GM23338 (cell line): ENCODE measurements at regions not wholly inside any gene's neighbourhood (a gene's known extent, or its start where the extent isn't known, plus 50 kb on each side); places are given as distances from the start of the nearest gene placed in this dataset.

Experiments
- ATAC-seq: fragments of 200-7000 bp; cut with Tn5 transposase; 3 replicates; pipeline ENCODE4 v1.9.1; 2020
- DNase-seq: peaks from one replicate; pipeline ENCODE4 v3.0.0-alpha.2; 2015; ENCODE audit warnings: low spot score
- H2AFZ ChIP-seq: fragments of 200-600 bp; sonication (generic); 2 replicates; pipeline ENCODE4 v1.8.0; 2016; ENCODE audit warnings: antibody characterized with exemption, mild to moderate bottlenecking, moderate library complexity
- H3F3A ChIP-seq: fragments of 200-600 bp; sonication (generic); replicated peaks from 2 replicates; pipeline ENCODE4 v1.8.0; 2017; ENCODE audit warnings: antibody characterized with exemption, mixed run types, low read depth
- H3K27ac ChIP-seq: fragments of 200-600 bp; sonication (generic); 2 replicates; pipeline ENCODE4 v1.6.1; 2016; ENCODE audit warnings: low read depth
- H3K27me3 ChIP-seq: fragments of 200-600 bp; sonication (generic); 2 replicates; pipeline ENCODE4 v1.8.0; 2016; ENCODE audit warnings: mild to moderate bottlenecking, mixed run types, moderate library complexity; ENCODE audit not compliant: insufficient read depth
- H3K36me3 ChIP-seq: fragments of 200-600 bp; sonication (generic); 2 replicates; pipeline ENCODE4 v1.8.0; 2016; ENCODE audit warnings: mild to moderate bottlenecking; ENCODE audit not compliant: insufficient read depth
- H3K4me1 ChIP-seq: fragments of 200-600 bp; sonication (generic); 2 replicates; pipeline ENCODE4 v1.8.0; 2016; ENCODE audit warnings: mild to moderate bottlenecking, moderate library complexity; ENCODE audit not compliant: insufficient read depth
- H3K4me2 ChIP-seq: fragments of 200-600 bp; sonication (generic); 2 replicates; pipeline ENCODE4 v1.7.1; 2017; ENCODE audit warnings: mixed run types
- H3K4me3 ChIP-seq: fragments of 200-600 bp; sonication (generic); 2 replicates; pipeline ENCODE4 v1.6.1; 2016; ENCODE audit warnings: mixed run types
- H3K79me2 ChIP-seq: fragments of 200-600 bp; sonication (generic); replicated peaks from 2 replicates; pipeline ENCODE4 v1.8.0; 2017; ENCODE audit warnings: mild to moderate bottlenecking; ENCODE audit not compliant: insufficient read depth
- H3K9me2 ChIP-seq: fragments of 200-600 bp; sonication (generic); 2 replicates; pipeline ENCODE4 v1.8.0; 2017; ENCODE audit not compliant: insufficient read depth
- H4K20me1 ChIP-seq: fragments of 200-600 bp; sonication (generic); replicated peaks from 2 replicates; pipeline ENCODE4 v1.8.0; 2017; ENCODE audit warnings: mild to moderate bottlenecking; ENCODE audit not compliant: insufficient read depth
- H3K27ac Mint-ChIP-seq: 2 replicates; pipeline ENCODE4 v1.8.0; 2020; ENCODE audit warnings: inconsistent platforms, mild to moderate bottlenecking, moderate library complexity, mixed read lengths
- H3K27me3 Mint-ChIP-seq: 3 replicates; pipeline ENCODE4 v1.8.0; 2022; ENCODE audit warnings: low read depth, mild to moderate bottlenecking, moderate library complexity, mixed read lengths, inconsistent platforms; ENCODE audit not compliant: insufficient read depth, poor library complexity
- H3K36me3 Mint-ChIP-seq: 3 replicates; pipeline ENCODE4 v1.8.0; 2021; ENCODE audit warnings: low read depth, mild to moderate bottlenecking, inconsistent platforms, moderate library complexity, mixed read lengths
- H3K4me1 Mint-ChIP-seq: 3 replicates; pipeline ENCODE4 v1.8.0; 2020; ENCODE audit warnings: mild to moderate bottlenecking, inconsistent platforms, mixed read lengths
- H3K4me3 Mint-ChIP-seq: 3 replicates; pipeline ENCODE4 v1.8.0; 2021; ENCODE audit warnings: moderate library complexity, mild to moderate bottlenecking, inconsistent platforms, mixed read lengths
- H3K9me3 Mint-ChIP-seq: 3 replicates; pipeline ENCODE4 v1.8.0; 2020; ENCODE audit warnings: moderate library complexity, mild to moderate bottlenecking, inconsistent platforms, mixed read lengths
- CREB1 ChIP-seq: fragments of 250-450 bp; sonication (Bioruptor Pico); IDR thresholded peaks from 2 replicates; pipeline ENCODE4 v1.5.0; 2020; ENCODE audit warnings: low read depth, mild to moderate bottlenecking, moderate library complexity
- EZH2 ChIP-seq: fragments of 200-600 bp; sonication (generic); IDR thresholded peaks from one replicate; pipeline ENCODE4 v1.8.0; 2017; ENCODE audit warnings: antibody characterized with exemption, mild to moderate bottlenecking, low read depth; ENCODE audit not compliant: unreplicated experiment
- EZH2phosphoT487 ChIP-seq: fragments of 200-600 bp; sonication (generic); IDR thresholded peaks from one replicate; pipeline ENCODE4 v1.8.1; 2018; ENCODE audit warnings: antibody characterized with exemption; ENCODE audit not compliant: unreplicated experiment
- JUNB ChIP-seq: IDR thresholded peaks from one replicate; pipeline ENCODE4 v1.6.1; 2016; ENCODE audit warnings: antibody characterized with exemption; ENCODE audit not compliant: unreplicated experiment
- NANOG ChIP-seq: IDR thresholded peaks from 2 replicates; pipeline ENCODE4 v1.6.1; 2016; ENCODE audit warnings: antibody characterized with exemption, borderline replicate concordance
- POLR2AphosphoS5 ChIP-seq: IDR thresholded peaks from 2 replicates; pipeline ENCODE4 v1.6.1; 2016; ENCODE audit warnings: antibody characterized with exemption, low read depth
- STAT1 ChIP-seq: IDR thresholded peaks from one replicate; pipeline ENCODE4 v1.6.1; 2016; ENCODE audit warnings: antibody characterized with exemption; ENCODE audit not compliant: unreplicated experiment
- ZNF114 ChIP-seq: fragments of 250-450 bp; sonication (Bioruptor Pico); IDR thresholded peaks from 2 replicates; pipeline ENCODE4 v1.5.0; 2020; ENCODE audit warnings: mild to moderate bottlenecking, moderate library complexity
- ZNF331 ChIP-seq: fragments of 250-450 bp; sonication (Bioruptor Pico); IDR thresholded peaks from 2 replicates; pipeline ENCODE4 v1.5.0; 2020; ENCODE audit warnings: low read depth, mild to moderate bottlenecking, moderate library complexity
- TF ChIP-seq, protein P1 (sequence below): IDR thresholded peaks from one replicate; pipeline ENCODE4 v1.6.1; 2018; ENCODE audit warnings: antibody characterized with exemption; ENCODE audit not compliant: unreplicated experiment
- TF ChIP-seq, protein P2 (sequence below), 2 experiments: fragments of 200-600 bp in 1 of 2; sonication (generic) in 1 of 2; conservative IDR thresholded peaks; 2 replicates each; pipeline versions ENCODE4 v1.5.1 to v1.6.1; 2016 to 2017; ENCODE audit warnings: antibody characterized with exemption in 2 of 2, low read depth in 2 of 2, mild to moderate bottlenecking in 2 of 2, moderate library complexity in 1 of 2
- TF ChIP-seq, protein P3 (sequence below): IDR thresholded peaks from 2 replicates; pipeline ENCODE4 v1.6.1; 2016; ENCODE audit warnings: antibody characterized with exemption

DNA sequence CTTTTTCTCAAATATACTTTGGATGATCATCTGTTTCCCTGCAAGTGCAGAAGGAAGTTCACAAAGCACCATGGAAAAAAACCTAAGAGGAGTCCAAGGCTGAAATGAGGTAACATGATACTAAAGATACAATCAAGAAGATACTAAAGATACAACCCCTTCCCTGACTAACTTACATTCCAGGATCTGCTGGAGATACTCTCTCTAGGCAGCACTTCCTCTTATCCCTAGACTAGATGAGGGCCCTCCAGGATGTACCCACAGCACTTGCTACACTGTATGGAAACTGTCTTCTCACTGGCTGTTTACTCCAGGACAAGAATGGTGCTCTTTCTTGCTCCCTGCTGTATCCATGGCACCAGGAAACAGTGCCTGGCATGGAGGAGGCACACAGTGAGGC, 116.4 kb upstream of the NFE2L3 start (continued):
- TF ChIP-seq, protein P1, sequence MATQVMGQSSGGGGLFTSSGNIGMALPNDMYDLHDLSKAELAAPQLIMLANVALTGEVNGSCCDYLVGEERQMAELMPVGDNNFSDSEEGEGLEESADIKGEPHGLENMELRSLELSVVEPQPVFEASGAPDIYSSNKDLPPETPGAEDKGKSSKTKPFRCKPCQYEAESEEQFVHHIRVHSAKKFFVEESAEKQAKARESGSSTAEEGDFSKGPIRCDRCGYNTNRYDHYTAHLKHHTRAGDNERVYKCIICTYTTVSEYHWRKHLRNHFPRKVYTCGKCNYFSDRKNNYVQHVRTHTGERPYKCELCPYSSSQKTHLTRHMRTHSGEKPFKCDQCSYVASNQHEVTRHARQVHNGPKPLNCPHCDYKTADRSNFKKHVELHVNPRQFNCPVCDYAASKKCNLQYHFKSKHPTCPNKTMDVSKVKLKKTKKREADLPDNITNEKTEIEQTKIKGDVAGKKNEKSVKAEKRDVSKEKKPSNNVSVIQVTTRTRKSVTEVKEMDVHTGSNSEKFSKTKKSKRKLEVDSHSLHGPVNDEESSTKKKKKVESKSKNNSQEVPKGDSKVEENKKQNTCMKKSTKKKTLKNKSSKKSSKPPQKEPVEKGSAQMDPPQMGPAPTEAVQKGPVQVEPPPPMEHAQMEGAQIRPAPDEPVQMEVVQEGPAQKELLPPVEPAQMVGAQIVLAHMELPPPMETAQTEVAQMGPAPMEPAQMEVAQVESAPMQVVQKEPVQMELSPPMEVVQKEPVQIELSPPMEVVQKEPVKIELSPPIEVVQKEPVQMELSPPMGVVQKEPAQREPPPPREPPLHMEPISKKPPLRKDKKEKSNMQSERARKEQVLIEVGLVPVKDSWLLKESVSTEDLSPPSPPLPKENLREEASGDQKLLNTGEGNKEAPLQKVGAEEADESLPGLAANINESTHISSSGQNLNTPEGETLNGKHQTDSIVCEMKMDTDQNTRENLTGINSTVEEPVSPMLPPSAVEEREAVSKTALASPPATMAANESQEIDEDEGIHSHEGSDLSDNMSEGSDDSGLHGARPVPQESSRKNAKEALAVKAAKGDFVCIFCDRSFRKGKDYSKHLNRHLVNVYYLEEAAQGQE = no peak
- TF ChIP-seq CREB1 (CRISPR knock-in tag) = no peak
- TF ChIP-seq, protein P2, sequence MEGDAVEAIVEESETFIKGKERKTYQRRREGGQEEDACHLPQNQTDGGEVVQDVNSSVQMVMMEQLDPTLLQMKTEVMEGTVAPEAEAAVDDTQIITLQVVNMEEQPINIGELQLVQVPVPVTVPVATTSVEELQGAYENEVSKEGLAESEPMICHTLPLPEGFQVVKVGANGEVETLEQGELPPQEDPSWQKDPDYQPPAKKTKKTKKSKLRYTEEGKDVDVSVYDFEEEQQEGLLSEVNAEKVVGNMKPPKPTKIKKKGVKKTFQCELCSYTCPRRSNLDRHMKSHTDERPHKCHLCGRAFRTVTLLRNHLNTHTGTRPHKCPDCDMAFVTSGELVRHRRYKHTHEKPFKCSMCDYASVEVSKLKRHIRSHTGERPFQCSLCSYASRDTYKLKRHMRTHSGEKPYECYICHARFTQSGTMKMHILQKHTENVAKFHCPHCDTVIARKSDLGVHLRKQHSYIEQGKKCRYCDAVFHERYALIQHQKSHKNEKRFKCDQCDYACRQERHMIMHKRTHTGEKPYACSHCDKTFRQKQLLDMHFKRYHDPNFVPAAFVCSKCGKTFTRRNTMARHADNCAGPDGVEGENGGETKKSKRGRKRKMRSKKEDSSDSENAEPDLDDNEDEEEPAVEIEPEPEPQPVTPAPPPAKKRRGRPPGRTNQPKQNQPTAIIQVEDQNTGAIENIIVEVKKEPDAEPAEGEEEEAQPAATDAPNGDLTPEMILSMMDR (conservative IDR thresholded peaks at IDR 0.05; ENCODE audit: low read depth in 2 of 2) = no peak

DNA sequence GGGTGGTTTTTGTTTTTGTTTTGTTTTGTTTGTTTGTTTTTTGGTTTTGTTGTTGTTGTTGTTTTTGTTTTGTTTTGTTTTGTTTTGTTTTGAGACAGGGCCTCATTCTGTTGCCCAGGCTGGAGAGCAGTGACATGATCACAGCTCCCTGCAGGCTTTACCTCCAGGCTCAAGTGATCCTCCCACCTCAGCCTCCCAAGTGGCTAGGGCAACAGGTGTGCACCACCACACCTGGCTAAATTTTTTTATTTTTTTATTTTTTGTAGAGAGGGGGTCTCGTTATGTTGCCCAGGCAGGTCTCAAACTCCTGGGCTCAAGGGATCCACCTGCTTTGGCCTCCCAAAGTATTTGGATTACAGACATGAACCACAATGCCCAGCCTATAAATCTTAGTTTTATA, 115.9 kb upstream of the NFE2L3 start:
- Histone ChIP-seq H3K27ac (no peak overlapping the region), H3K4me3 (no peak overlapping the region), H3K79me2 (no peaks in the 10 kb centered on the region), H3F3A (no peaks in the 10 kb centered on the region), H3K9me2 (0 out of 2 replicates have a peak, but pooled peaks cover 1% of the 10 kb centered on the region), H4K20me1 (no peaks in the 10 kb centered on the region), H3K27me3 (no peaks in the 10 kb centered on the region), H3K4me1 (no peaks in the 10 kb centered on the region), H3K4me2 (no peak overlapping the region), H3K36me3 (no peaks in the 10 kb centered on the region), H2AFZ (no peak overlapping the region)
- H3K27me3 Mint-ChIP-seq = peaks cover 2% of the 10 kb centered on the region
- no peaks in the 10 kb centered on the region for H3K36me3 Mint-ChIP-seq
- ATAC-seq = no peak
- no peak overlapping the region for H3K27ac Mint-ChIP-seq
- H3K4me1 Mint-ChIP-seq = no peaks in the 10 kb centered on the region
- H3K9me3 Mint-ChIP-seq = no peaks in the 10 kb centered on the region
- H3K4me3 Mint-ChIP-seq = no peak overlapping the region
- DNase-seq = no peak
- TF ChIP-seq POLR2AphosphoS5 (no peak), JUNB (no peak), ZNF331 (no peak), EZH2phosphoT487 (no peak), STAT1 (no peak), EZH2 (no peak), NANOG (no peak), ZNF114 (CRISPR knock-in tag) (no peak), CREB1 (CRISPR knock-in tag) (no peak)
- TF ChIP-seq, protein P1 = no peak
- TF ChIP-seq, protein P3, sequence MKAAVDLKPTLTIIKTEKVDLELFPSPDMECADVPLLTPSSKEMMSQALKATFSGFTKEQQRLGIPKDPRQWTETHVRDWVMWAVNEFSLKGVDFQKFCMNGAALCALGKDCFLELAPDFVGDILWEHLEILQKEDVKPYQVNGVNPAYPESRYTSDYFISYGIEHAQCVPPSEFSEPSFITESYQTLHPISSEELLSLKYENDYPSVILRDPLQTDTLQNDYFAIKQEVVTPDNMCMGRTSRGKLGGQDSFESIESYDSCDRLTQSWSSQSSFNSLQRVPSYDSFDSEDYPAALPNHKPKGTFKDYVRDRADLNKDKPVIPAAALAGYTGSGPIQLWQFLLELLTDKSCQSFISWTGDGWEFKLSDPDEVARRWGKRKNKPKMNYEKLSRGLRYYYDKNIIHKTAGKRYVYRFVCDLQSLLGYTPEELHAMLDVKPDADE = no peak
